H9 (cell line): ENCODE measurements at regions not wholly inside any gene's neighbourhood (a gene's known extent, or its start where the extent isn't known, plus 50 kb on each side); places are given as distances from the start of the nearest gene placed in this dataset.

Experiments
- DNase-seq: peaks from one replicate; pipeline ENCODE4 v3.0.0-alpha.2; 2017
- H2AFZ ChIP-seq: one replicate; pipeline ENCODE4 v1.6.1; 2013; ENCODE audit warnings: mild to moderate bottlenecking, low read length, control low read depth, moderate library complexity
- H2AK5ac ChIP-seq: 2 replicates; pipeline ENCODE4 v1.6.1; 2013; ENCODE audit warnings: low read length, control low read depth, mixed read lengths; ENCODE audit not compliant: insufficient read length
- H2BK120ac ChIP-seq: one replicate; pipeline ENCODE4 v1.6.1; 2013; ENCODE audit warnings: low read depth, mild to moderate bottlenecking, low read length, control low read depth, inconsistent platforms; ENCODE audit not compliant: poor library complexity, severe bottlenecking
- H2BK12ac ChIP-seq: 2 replicates; pipeline ENCODE4 v1.6.1; 2013; ENCODE audit warnings: low read length, control low read depth, mixed read lengths, low read depth; ENCODE audit not compliant: insufficient read length
- H2BK15ac ChIP-seq: 2 replicates; pipeline ENCODE4 v1.6.1; 2013; ENCODE audit warnings: low read depth, low read length, control low read depth
- H2BK20ac ChIP-seq: one replicate; pipeline ENCODE4 v1.6.1; 2013; ENCODE audit warnings: low read depth, mild to moderate bottlenecking, low read length, control low read depth, inconsistent platforms; ENCODE audit not compliant: poor library complexity, severe bottlenecking
- H2BK5ac ChIP-seq: 2 replicates; pipeline ENCODE4 v1.6.1; 2013; ENCODE audit warnings: low read length, control low read depth, mixed read lengths; ENCODE audit not compliant: insufficient read length
- H3K14ac ChIP-seq: 2 replicates; pipeline ENCODE4 v1.6.1; 2013; ENCODE audit warnings: low read length, control low read depth; ENCODE audit not compliant: insufficient read depth
- H3K18ac ChIP-seq: 2 replicates; pipeline ENCODE4 v1.6.1; 2013; ENCODE audit warnings: low read depth, mild to moderate bottlenecking, mixed read lengths, low read length, control low read depth; ENCODE audit not compliant: insufficient read length
- H3K23ac ChIP-seq: 2 replicates; pipeline ENCODE4 v1.6.1; 2013; ENCODE audit warnings: low read length, control low read depth, mixed read lengths, low read depth; ENCODE audit not compliant: insufficient read length
- H3K23me2 ChIP-seq: 2 replicates; pipeline ENCODE4 v1.6.1; 2013; ENCODE audit warnings: low read depth, mild to moderate bottlenecking, mixed read lengths, low read length, control low read depth; ENCODE audit not compliant: insufficient read length, poor library complexity, severe bottlenecking
- H3K27ac ChIP-seq: 2 replicates; pipeline ENCODE4 v1.5.1; 2013; ENCODE audit warnings: low read length, control low read depth, mixed read lengths, low read depth; ENCODE audit not compliant: insufficient read length
- H3K27me3 ChIP-seq: 2 replicates; pipeline ENCODE4 v1.6.1; 2013; ENCODE audit warnings: low read length, control low read depth, inconsistent platforms; ENCODE audit not compliant: insufficient read depth
- H3K4ac ChIP-seq: 2 replicates; pipeline ENCODE4 v1.6.1; 2013; ENCODE audit warnings: low read depth, mild to moderate bottlenecking, control low read depth, inconsistent platforms, low read length, moderate library complexity
- H3K4me1 ChIP-seq: 2 replicates; pipeline ENCODE4 v1.6.1; 2013; ENCODE audit warnings: low read length, control low read depth, inconsistent platforms; ENCODE audit not compliant: insufficient read depth
- H3K4me2 ChIP-seq: 2 replicates; pipeline ENCODE4 v1.6.1; 2013; ENCODE audit warnings: low read length, control low read depth, mixed read lengths; ENCODE audit not compliant: insufficient read length, insufficient read depth
- H3K56ac ChIP-seq: 2 replicates; pipeline ENCODE4 v1.6.1; 2013; ENCODE audit warnings: low read depth, mild to moderate bottlenecking, mixed read lengths, low read length, control low read depth; ENCODE audit not compliant: insufficient read length
- H3K79me1 ChIP-seq: 2 replicates; pipeline ENCODE4 v1.6.1; 2013; ENCODE audit warnings: low read depth, mild to moderate bottlenecking, moderate library complexity, low read length, control low read depth, inconsistent platforms; ENCODE audit not compliant: insufficient read depth, poor library complexity, severe bottlenecking
- H3K79me2 ChIP-seq: 2 replicates; pipeline ENCODE4 v1.6.1; 2013; ENCODE audit warnings: low read length, control low read depth, inconsistent platforms; ENCODE audit not compliant: insufficient read depth
- H3K9ac ChIP-seq: 2 replicates; pipeline ENCODE4 v1.6.1; 2013; ENCODE audit warnings: low read length, control low read depth, mixed read lengths; ENCODE audit not compliant: insufficient read length; ENCODE audit errors: extremely low read depth
- H3K9me3 ChIP-seq: one replicate; pipeline ENCODE4 v1.6.1; 2013; ENCODE audit warnings: low read depth, low read length, inconsistent platforms; ENCODE audit not compliant: control insufficient read depth
- H3T11ph ChIP-seq: one replicate; pipeline ENCODE4 v1.6.1; 2013; ENCODE audit warnings: mild to moderate bottlenecking, low read length, control low read depth, inconsistent platforms
- H4K20me1 ChIP-seq: one replicate; pipeline ENCODE4 v1.6.1; 2013; ENCODE audit not compliant: control insufficient read depth, insufficient read length, insufficient read depth
- H4K5ac ChIP-seq: 2 replicates; pipeline ENCODE4 v1.6.1; 2013; ENCODE audit warnings: low read depth, mild to moderate bottlenecking, mixed read lengths, low read length, control low read depth; ENCODE audit not compliant: insufficient read length
- H4K8ac ChIP-seq: replicated peaks from 2 replicates; pipeline ENCODE4 v1.6.1; 2013; ENCODE audit warnings: low read length, control low read depth, mixed read lengths, low read depth; ENCODE audit not compliant: insufficient read length
- H4K91ac ChIP-seq: 2 replicates; pipeline ENCODE4 v1.6.1; 2013; ENCODE audit warnings: low read depth, mild to moderate bottlenecking, moderate library complexity, mixed read lengths, low read length, control low read depth; ENCODE audit not compliant: insufficient read length
- H3K27ac Mint-ChIP-seq, 3 experiments: 2 replicates in 2 of 3; 3 replicates in 1 of 3; pipeline ENCODE4 v1.8.0; 2020 to 2021; ENCODE audit warnings: mixed read lengths in 3 of 3, mild to moderate bottlenecking in 1 of 3, moderate library complexity in 1 of 3
- H3K27me3 Mint-ChIP-seq: 2 replicates; pipeline ENCODE4 v1.8.0; 2021; ENCODE audit warnings: low read depth, mild to moderate bottlenecking, moderate library complexity, mixed read lengths
- H3K36me3 Mint-ChIP-seq, 3 experiments: 2 replicates in 2 of 3; 3 replicates in 1 of 3; pipeline ENCODE4 v1.8.0; 2020 to 2021; ENCODE audit warnings: low read depth in 3 of 3, mixed read lengths in 3 of 3; ENCODE audit not compliant: insufficient read depth in 1 of 3
- H3K4me1 Mint-ChIP-seq, 2 experiments: 2 replicates each; pipeline ENCODE4 v1.8.0; 2020; ENCODE audit warnings: mixed read lengths in 2 of 2
- H3K4me3 Mint-ChIP-seq, 2 experiments: 2 replicates in 1 of 2; 3 replicates in 1 of 2; pipeline ENCODE4 v1.8.0; 2020 to 2021; ENCODE audit warnings: mild to moderate bottlenecking in 2 of 2, mixed read lengths in 2 of 2, moderate library complexity in 1 of 2
- H3K9me3 Mint-ChIP-seq, 2 experiments: 2 replicates in 1 of 2; 3 replicates in 1 of 2; pipeline ENCODE4 v1.8.0; 2020; ENCODE audit warnings: mild to moderate bottlenecking in 2 of 2, mixed read lengths in 2 of 2, moderate library complexity in 1 of 2
- WGBS: extraction: QIAGEN DNeasy Blood & Tissue Kit; methylation state at CpG from one replicate; pipeline ENCODE4 v1.1.7; 2013; ENCODE audit warnings: missing lambda C conversion rate, low lambda C conversion rate, mixed read lengths; ENCODE audit not compliant: insufficient read length; ENCODE audit errors: extremely low coverage; 5-methylcytosine and 5-hydroxymethylcytosine counted together
- TF ChIP-seq, protein P1 (sequence below): fragments of 200-600 bp; sonication (generic); conservative IDR thresholded peaks from 3 replicates; pipeline ENCODE4 v1.8.0; 2021; ENCODE audit warnings: antibody characterized with exemption, mild to moderate bottlenecking

DNA sequence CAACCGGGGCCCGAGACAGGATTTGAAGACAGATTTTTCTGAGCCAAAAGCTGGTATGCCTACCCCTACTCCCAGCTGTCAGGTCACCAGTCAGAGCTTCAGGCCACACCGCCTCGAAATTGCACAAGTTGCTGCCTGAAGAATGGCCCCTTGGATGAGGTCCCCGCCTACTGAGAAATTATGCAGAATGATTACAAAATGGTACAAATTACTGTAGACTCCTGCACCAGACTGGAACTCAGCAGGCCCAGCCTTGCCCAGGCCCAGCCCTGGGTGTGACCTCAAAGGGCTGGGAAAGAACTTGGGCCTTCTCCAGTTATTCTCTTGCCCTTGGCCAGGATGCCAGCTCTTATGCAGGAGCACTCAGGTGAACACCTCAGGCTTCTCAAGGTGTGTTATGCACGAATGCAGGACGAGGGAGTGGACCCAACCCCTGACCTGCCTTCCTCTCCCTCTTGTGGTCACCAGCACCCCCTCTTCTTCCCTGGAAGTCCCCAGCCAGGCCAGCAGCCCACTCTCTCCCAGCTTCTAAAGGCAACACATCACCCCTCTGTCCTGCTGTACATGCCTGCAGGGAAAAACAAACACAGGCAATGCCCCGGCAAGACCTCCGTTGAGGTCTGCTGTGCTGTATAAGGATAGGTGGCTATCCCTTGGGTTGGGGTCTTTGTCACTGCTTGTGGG lies 88.7 kb upstream of the NAA20 start:
- no CpG with 5 or more reads among the region's 9 CpGs for WGBS
- no peaks in the 10 kb centered on the region; a peak in 1 of 5 replicates for H3K9me3 Mint-ChIP-seq

More for the DNA sequence above, 88.7 kb upstream of the NAA20 start:
- Histone ChIP-seq H2BK15ac (no peak overlapping the region), H2BK120ac (no peak overlapping the region), H3K27me3 (no peaks in the 10 kb centered on the region), H3K18ac (no peak overlapping the region), H3K56ac (no peak overlapping the region), H3K79me1 (no peaks in the 10 kb centered on the region), H3K4me1 (no peaks in the 10 kb centered on the region), H3K9me3 (no peaks in the 10 kb centered on the region), H3K9ac (no peak overlapping the region), H2BK12ac (no peak overlapping the region), H4K91ac (no peak overlapping the region), H3T11ph (no peak overlapping the region), H3K23ac (no peak overlapping the region), H4K20me1 (no peaks in the 10 kb centered on the region), H2AFZ (no peak overlapping the region), H3K79me2 (no peaks in the 10 kb centered on the region), H2BK5ac (no peak overlapping the region), H3K27ac (no peak overlapping the region), H3K14ac (no peak overlapping the region), H4K8ac (no peak overlapping the region), H4K5ac (no peak overlapping the region), H2BK20ac (no peak overlapping the region), H2AK5ac (no peak overlapping the region), H3K4me2 (no peak overlapping the region), H3K4ac (no peak overlapping the region), H3K23me2 (no peaks in the 10 kb centered on the region)
- H3K27me3 Mint-ChIP-seq = no peaks in the 10 kb centered on the region
- TF ChIP-seq, protein P1, sequence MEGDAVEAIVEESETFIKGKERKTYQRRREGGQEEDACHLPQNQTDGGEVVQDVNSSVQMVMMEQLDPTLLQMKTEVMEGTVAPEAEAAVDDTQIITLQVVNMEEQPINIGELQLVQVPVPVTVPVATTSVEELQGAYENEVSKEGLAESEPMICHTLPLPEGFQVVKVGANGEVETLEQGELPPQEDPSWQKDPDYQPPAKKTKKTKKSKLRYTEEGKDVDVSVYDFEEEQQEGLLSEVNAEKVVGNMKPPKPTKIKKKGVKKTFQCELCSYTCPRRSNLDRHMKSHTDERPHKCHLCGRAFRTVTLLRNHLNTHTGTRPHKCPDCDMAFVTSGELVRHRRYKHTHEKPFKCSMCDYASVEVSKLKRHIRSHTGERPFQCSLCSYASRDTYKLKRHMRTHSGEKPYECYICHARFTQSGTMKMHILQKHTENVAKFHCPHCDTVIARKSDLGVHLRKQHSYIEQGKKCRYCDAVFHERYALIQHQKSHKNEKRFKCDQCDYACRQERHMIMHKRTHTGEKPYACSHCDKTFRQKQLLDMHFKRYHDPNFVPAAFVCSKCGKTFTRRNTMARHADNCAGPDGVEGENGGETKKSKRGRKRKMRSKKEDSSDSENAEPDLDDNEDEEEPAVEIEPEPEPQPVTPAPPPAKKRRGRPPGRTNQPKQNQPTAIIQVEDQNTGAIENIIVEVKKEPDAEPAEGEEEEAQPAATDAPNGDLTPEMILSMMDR = no peak
- no peak overlapping the region; a peak in 1 of 7 replicates for H3K27ac Mint-ChIP-seq
- H3K4me3 Mint-ChIP-seq = no peak overlapping the region
- H3K4me1 Mint-ChIP-seq = peaks cover 9 to 10% of the 10 kb centered on the region in 2 experiments
- H3K36me3 Mint-ChIP-seq = no peaks in the 10 kb centered on the region
- DNase-seq = no peak
